ENCODE measurements at regions not wholly inside any gene's neighbourhood (a gene's known extent, or its start where the extent isn't known, plus 50 kb on each side); places are given as distances from the start of the nearest gene placed in this dataset.

DNA sequence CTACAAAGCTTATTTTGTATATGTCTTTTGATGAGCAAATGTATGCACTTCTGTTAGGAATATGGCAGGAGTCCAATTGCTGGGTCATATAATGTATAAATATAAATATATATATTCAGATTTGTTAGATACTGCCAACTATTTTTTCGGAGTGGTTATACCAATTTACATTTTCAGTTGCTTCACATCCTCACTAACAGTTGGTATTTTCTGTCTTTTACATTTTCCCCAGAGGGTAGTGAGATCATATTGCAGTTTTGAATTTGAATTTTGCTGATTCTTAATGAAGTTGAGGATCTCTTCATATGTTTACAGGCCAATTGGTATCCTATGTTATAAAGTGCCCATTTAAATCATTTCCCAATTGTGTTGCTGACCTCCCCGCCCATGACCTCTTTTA, 139.0 kb upstream of the KCNMB2 start:
- DNase-seq, result no peak

DNA sequence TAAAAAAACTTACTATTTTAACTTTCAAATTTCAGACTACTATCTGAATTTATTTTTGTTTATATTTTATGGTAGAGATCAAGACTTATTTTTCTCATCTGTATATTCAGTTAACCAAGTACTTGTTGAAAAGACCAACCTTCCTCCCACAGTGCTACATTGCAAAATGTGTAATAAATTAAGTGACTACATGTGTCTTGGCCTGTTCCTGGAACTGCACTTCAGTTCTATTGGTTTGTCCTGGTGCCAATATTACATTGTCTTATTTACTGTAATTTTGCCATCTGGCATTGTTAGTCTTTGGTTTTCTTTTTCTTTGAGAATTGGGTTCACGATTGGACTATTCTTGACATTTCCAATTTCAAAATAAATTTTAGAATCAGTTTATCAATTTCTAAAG, 138.4 kb upstream of the KCNMB2 start:
- DNase-seq, result no peak

DNA sequence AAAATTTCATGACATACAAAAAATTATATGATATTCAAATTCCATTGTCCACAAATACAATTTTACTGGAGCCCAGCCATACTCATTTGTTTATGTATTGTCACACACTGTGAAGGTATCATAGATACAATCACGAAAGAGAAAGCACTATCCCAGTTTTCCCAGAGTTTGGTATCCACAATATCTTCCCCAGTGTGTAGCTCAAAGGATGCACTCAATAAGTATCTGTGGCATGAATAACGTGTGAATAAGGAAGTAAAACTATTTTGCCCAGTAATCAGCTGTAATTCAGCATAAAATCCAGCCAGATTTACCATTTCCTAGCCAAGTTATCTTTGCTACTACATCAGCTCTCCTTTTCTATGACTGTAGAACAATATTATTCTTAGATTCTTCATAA, 131.3 kb upstream of the KCNMB2 start:
- no peak for DNase-seq

DNA sequence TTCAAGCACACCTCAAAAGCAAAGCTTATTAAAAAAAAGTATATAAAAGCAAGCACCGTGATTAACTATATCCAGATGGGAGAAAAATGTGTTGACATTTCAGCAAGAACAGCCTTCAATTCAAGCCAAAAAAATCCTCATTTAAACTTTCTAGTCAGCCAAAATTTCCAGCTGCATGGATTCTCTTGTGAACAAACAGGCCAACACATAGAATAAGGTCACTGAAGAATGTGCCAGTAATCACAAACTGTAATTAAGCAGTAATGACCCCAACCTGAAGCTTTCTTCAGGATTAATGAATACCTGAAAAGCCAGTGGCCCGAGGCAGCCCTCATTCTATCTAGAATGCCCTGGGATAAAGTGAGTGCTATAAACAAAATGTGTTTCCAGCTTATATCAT, 130.7 kb upstream of the KCNMB2 start:
- DNase-seq, result no peak

DNA sequence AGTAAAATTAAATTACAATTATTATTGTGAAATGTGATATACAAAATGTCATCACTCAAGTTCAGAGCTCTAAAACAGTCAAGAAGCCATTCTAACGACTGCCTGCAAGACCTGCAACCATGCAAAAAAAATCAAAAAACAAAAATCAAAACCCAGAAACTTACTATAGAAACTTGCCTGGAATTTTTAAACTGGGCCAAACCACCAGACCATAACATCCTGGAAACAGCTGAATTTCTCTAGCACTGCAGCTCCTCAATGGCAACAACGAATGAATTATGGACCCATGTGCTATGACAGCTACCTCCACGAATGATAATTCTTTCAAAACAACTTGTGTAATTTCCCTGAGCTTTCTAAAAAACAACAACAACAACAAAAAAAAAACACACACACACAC, 130.0 kb upstream of the KCNMB2 start:
- no peak for DNase-seq

DNA sequence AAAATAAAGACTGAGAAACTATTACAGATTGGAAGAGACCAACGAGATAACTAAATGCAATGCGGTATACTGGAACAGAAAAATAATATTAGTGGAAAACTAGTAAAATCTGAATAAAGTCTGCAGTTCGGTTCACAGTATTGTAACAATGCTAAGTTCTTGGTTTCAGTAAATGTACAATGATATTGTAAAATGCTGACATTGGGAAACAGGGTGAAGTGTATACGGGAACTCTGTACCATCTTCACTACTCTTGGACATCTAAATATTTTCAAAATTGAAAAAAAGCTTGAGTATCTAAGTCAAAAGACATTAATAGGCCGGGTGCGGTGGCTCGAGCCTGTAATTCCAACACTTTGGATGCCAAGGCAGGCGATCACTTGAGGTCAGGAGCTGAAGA, 120.9 kb upstream of the KCNMB2 start:
- no peak for DNase-seq

DNA sequence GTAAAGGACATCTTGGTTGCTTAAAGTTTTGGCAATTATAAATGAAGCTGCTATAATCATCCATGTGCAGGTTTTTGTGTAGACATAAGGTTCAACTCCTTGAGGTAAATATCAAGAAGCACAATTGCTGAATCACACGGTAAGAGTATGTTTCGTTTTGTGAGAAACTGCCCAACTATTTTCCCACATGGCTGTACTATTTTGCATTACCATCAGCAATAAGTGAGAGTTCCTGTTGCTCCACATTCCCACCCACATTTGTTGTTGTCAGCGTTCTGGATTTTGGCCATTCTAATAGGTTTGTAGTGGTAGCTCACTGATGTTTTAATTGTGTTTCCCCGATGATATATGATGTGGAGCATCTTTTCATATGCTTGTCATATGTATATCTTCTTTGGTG, 118.5 kb upstream of the KCNMB2 start:
- no peak for DNase-seq

DNA sequence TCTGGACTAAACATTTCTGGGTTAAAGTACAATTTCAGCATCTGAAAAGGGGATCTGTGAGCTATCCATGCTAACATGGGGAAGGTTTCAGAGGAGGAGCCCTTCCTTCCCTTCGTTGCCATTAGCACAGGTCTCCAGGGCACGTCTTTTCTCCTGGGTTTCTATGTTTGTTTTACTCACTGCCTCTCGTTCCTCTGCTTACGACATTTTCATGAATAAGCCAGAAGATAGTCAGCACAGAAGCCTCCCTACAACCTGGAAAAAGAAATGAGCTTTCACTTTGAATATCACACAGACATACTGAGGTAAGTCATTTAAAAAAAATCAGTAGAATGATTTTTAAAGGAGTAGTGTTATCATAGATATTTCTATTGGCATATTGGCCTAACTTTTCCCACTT, 117.2 kb upstream of the KCNMB2 start:
- DNase-seq, result peak; percentile 17

DNA sequence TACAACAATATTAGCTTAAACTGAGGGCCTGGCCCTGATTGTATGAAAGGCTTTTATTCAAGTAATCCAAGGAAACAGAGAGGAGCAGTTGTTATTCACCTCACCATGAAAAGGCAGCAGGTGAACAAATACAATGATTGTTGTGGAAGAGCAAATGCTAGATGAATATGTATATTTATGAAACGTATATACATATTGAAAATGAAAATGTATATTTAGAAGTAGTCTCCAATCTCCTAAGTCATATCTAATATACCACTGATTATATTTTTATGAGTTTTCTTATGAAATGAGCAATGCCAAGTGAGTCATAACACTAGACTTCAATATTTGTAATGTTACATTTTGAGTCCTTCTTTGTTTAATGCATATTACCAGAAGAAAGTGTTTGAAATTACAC, 116.2 kb upstream of the KCNMB2 start:
- DNase-seq, result peak; percentile 62

DNA sequence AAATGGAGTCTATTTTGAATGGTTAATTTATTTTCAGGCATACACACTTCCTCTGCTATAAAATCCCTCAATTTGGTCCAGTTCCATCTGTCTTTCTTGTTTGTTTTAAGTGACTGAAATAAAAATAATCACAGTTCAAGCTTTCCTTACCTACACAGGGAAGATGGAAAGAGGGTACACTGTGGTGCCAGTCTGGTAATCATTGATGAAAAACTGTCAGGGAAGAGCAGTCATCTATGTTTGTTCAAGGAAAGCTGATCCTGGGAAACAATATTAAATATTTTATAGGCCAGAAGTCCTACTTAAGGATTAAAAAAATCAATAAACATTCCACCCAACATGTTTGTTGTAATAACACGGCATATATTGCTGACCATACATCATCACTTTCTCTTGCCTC, 115.2 kb upstream of the KCNMB2 start:
- peak; percentile 57 for DNase-seq

DNA sequence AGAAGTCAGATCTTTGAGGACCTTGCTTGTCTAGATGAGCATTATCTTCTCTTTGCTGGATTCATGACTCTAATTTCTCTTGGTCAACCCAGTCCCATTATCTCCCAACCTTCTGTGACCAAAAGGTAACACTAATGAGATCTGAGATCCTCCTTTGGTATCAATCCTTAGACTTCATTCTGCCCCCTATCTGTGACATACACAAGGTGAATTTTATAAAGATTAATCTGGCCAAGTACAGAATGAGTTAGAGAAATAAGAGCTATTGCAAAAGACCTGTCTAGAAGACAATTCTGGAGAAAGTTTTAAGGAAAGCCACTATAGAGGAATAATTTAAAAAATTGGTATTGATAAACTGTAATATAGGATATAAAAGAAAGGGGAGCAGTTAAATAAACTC, 113.8 kb upstream of the KCNMB2 start:
- no peak for DNase-seq

DNA sequence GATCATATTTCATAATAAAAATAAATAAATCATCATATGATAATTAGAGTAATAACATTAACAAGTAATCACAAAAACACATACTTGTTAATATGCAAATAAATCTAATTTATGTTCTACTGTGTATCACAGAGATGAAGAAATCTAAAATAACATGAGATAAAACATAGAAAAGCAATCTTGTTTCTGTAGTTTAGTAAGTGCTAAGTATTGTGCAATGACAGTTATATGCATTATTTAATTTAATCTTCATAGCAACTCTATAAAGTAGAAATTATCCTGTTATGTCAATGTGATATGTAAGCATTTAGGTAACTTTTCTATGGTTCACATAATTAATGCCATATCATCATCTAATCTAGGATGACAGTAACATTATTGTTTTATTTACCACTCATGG, 108.2 kb upstream of the KCNMB2 start:
- no peak for DNase-seq

DNA sequence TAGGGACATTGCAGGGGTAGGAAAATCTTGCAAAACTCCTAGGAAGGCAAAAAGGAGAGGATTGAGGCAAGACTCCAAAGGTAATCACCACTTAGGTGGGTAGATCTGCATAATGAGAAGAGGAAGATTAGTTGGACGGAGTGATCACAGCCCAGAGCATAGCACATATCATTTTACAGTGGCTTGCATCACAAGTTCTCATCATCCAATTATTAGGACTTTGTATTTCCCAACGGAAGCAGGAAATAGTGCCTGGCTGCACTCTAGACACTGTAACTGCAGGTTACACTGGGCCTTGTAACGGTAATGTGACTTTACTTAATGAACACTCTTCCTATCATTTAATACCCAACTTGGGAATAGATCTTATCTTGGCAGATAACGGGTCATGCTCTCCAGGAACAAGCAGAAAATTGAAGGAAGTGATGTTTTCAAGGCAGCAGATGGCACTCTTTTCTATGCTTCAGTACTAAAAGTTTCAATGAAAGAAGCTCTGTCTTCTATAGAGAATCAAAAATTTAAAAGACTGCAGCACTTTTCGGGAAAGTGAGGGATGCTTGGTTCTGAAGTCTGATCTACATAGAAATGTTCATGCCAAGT, 101.9 kb upstream of the KCNMB2 start:
- DNase-seq, result peak; percentile 51

DNA sequence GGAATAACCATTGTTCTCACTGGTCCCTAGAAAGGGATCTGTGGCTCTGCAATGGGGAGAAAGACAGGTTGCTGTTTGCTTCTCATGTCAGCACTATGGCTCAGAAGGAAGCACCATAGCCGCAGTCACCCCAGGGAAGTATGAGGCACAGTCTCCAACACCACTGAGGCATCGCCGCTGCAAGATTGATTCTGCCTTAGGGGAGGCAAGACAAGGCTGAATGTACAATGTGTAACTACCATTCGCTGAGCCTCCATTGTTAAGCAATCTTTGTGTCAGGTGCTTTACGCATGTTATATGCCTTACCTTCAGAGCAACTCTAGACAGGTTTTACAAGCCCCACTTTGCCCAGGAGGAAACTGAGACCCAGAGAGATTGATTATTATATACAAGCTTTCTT, 100.7 kb upstream of the KCNMB2 start:
- no peak for DNase-seq

DNA sequence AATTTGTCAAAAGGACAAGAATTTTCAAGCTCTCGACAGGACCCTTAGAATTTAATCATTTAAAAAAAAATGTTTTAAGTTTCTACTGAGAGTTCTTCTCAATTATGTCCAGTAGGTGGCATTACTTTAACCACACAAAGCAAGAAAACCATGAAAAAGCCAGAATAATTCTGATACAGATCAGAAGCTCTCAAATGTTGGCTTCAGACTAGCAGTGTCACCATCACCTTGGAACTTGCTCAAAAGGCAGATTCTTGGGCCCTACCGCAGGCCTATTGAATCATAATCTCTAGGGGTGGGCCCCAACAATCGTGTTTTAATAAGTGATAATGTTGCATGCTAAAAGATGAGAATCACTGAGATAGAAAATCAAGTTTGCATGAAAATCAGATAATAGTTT, 99.5 kb upstream of the KCNMB2 start:
- peak; percentile 82 for DNase-seq

DNA sequence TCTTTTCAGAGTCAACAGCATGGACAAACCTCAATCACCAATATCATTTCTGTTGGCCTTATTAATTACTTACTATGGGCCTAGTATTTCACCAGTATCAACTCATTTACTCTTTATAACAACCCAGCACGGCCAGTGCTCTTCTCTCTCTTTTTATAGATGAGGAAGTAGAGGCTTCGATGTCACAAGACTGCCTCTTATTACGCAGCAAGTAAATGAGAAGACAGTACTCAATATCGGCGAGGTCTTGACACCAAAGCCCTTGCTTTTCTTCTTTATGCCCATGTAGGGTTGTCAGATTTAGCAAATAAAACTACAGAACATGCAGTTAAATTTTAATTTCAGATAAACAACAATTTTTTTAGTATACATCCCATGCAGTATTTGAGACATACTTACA, 99.0 kb upstream of the KCNMB2 start:
- no peak for DNase-seq

DNA sequence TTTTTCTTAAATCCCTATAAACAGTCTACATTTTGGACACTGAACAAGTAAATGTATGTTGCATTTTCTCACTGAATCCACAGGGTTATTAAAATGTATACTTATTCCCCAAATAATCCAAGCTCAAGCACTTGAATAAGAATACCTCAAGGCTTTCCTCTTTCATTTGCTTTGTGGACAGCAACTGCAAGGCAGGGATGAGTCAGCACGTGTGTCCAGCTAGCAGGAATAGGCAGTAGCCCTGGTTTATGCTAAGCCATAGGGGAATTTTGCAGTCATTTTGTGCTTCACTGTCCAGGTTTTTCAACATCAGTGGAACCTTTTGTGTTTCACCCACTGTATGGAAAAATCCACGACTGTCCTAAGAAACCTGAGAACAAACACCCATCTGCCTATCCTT, 96.7 kb upstream of the KCNMB2 start:
- peak; percentile 53 for DNase-seq

DNA sequence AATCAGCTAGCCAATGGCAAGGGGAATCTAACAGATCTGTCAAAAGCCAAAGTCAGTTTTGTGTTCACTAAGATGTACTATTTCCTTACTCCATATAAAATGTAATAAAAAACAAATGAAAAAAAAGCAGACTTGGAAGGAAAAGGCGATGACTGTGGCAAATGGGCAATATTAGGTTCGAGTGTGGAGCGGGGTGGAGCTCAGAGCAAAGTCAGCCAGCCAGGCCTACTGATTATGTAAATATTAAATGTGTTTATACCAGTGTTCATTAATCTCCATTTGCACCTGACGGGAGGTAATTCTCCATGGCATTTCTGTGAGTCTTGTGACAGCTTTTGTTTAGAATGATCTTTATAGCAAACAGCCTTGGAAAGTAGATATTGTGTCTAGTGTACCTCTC, 96.2 kb upstream of the KCNMB2 start:
- DNase-seq, result peak; percentile 93

DNA sequence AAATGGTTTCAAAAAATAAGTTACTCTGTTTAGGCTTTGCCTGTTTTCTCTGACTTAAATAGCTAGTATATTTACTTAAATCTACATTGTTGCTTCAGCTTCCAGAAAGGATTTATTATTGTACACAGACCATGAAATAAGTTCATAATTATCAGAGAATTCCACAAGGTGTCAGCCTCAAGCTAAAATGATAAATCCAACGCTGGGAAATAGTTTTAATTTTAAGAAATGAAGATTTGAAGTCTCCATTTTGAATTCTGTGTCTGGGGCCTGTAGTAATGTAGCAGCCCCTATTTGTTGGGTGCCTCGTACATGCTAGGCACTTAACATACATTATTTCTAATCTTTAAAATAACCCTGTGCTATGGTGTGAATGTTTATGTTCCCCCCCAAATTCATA, 92.6 kb upstream of the KCNMB2 start:
- peak; percentile 81 for DNase-seq

DNA sequence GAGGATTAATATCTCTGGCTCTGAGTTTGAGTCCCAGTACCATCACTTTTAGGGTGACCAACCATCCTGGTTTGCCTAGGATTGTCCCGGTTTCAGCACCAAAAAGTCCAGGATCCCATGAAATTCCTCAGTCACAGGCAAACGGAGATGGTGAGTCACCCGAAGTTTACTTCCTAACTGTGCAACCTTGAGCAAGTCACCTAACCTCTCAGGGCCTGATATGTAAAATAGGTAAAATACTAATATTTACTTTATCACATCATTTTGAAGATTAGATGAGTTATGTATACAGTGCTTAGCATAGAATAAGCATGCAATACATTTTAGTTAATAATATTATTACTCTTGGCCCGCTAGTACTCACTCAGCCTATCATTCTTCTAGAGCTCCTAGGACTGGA, 91.1 kb upstream of the KCNMB2 start:
- no peak for DNase-seq

DNA sequence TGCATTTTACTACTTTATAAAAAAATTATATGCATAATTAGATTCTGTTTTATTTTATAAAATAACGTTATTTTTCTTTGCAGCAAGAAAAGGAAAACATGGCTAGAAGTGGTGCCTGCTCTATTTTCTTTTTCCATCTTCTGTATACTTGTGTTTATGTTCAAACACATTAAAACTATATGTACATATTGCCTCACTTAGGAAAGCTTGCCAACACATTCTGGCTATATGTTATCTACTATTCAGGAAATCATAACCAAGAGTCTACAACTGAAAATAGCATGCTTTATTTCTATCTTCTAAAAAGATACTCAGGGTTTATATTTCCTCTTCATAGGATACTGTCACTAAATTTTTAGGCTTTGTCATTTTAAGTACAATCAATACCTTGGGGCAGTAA, 90.2 kb upstream of the KCNMB2 start:
- DNase-seq, result peak; percentile 17

DNA sequence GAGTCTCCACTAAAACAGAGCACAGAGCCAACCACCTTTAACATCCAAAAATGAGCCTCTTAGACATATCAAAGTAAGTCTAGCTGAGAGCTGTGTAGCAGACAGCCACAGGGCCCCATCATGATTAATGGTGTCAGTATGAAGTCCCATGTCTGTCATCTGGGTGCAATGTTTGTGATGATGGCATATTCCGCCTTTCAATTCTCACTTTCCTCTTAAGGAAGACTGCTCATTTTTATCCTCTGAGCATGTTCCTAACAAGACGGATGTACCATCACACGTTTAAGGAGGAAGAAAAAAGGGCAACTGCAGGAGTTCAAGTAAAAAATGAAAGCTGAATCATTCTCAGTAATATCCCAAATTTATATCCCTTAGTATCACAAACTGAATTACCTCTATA, 85.8 kb upstream of the KCNMB2 start:
- DNase-seq, result no peak

DNA sequence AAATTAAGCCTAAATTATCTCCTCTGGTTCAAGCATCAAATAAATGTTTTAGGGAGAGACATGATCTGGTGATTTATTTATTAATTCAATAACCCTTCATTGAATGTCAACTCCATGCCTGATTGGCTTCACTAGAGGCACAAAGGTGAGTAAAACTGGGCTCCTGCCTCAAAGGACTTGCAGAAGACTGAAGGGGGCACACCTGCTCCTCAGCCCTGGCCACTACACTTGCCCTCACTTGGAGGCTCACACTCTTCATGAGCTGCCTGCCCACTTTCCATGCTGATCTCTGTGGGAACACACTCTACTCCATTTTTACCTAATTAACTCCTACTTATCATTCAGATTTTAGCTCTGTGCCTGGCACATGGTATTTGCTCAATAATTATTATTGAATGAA, 84.4 kb upstream of the KCNMB2 start:
- DNase-seq, result peak; percentile 29

DNA sequence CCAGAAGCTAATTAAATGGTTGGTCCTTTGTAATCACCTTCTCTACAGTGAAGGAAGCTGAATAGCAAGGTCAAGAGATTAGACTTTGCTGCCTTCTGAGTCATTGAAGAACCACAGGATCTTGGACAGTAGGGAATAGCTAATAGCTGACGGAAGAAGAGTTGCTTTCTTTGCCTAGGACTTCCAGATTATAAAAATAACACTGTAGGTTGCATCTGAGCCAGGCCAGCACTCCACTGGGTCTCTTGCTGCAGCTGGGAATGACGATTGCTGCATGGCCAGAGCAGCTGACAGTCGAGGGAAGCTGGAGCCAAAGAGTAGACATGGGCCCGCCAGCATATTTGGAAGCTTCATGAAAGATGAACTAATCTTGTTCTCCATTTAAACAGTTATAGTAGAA, 81.5 kb upstream of the KCNMB2 start:
- DNase-seq, result no peak

DNA sequence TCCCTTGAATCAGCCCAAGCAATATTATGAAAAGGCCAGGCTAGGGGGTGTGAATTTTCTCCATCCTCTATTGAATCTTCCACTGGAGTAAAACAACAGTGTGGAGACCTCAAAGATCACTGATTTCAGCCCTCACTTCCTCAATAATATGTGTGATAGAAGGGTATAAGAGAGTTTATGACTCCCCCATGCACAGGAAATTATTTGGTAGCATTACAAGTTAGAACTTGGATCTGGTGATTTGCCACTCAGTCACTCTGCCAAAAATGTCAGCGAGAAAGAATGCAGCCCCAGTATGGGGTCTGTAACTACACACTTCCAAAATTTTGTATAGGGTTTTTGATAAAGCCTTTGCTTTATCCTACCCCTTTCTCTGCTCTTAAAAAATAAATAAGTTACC, 81.0 kb upstream of the KCNMB2 start:
- no peak for DNase-seq

DNA sequence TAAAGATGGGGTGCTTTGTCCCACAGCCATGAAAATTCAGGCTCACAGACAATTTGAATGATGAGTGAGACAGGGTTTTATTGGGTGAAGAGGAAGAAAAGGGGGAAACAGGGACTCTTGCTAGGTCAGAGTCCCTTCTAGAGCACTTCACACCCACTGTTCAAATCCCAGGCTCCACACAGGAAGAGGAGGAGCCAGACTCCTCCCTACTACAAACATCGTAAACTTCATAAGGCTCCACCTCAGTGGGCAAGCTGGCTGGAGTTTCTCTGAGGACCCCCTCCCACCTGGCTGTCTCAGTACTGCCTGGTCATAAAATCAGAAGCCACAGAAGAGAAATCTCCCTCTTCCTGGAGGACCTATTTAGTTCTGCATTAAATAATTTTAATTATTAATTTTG, 80.3 kb upstream of the KCNMB2 start:
- DNase-seq, result no peak

All from COR-L47 (cell line).